ENCODE measurements at regions not wholly inside any gene's neighbourhood (a gene's known extent, or its start where the extent isn't known, plus 50 kb on each side); places are given as distances from the start of the nearest gene placed in this dataset.

GRCh38 chr10:30756151-30756550 is 126.6 kb upstream of the LYZL2 start:
- no peak for TF ChIP-seq GLIS3 (CRISPR knock-in tag; IDR thresholded peaks at IDR 0.05)
- TF ChIP-seq ARNTL (CRISPR knock-in tag; IDR thresholded peaks at IDR 0.05; ENCODE audit: borderline replicate concordance, low read depth) = no peak
- no peak for TF ChIP-seq ZC3H10 (CRISPR knock-in tag; IDR thresholded peaks at IDR 0.05)
- no peak for TF ChIP-seq TOX (CRISPR knock-in tag; IDR thresholded peaks at IDR 0.05; ENCODE audit: borderline replicate concordance)
- no peak for TF ChIP-seq CSRNP3 (CRISPR knock-in tag; IDR thresholded peaks at IDR 0.05)
- no peak for TF ChIP-seq CSDC2 (CRISPR knock-in tag; IDR thresholded peaks at IDR 0.05)
- no peak for TF ChIP-seq ZFP30 (CRISPR knock-in tag; IDR thresholded peaks at IDR 0.05)
- TF ChIP-seq ZNF70 (CRISPR knock-in tag; IDR thresholded peaks at IDR 0.05) = no peak
- no peak for TF ChIP-seq ESRRG (CRISPR knock-in tag; IDR thresholded peaks at IDR 0.05)
- TF ChIP-seq TCF4 (CRISPR knock-in tag; IDR thresholded peaks at IDR 0.05; ENCODE audit: borderline replicate concordance) = no peak
- ATAC-seq = no peak

GRCh38 chr10:30755441-30755953 is 125.9 kb upstream of the LYZL2 start:
- TF ChIP-seq ZFP30 (CRISPR knock-in tag; IDR thresholded peaks at IDR 0.05) (no peak), SNAI2 (CRISPR knock-in tag; IDR thresholded peaks at IDR 0.05) (no peak), PATZ1 (CRISPR knock-in tag; IDR thresholded peaks at IDR 0.05; ENCODE audit: borderline replicate concordance) (no peak), POU6F1 (CRISPR knock-in tag; IDR thresholded peaks at IDR 0.05; ENCODE audit: borderline replicate concordance, low read depth) (no peak), TOX (CRISPR knock-in tag; IDR thresholded peaks at IDR 0.05; ENCODE audit: borderline replicate concordance) (no peak), GLIS3 (CRISPR knock-in tag; IDR thresholded peaks at IDR 0.05) (no peak), RARB (CRISPR knock-in tag; IDR thresholded peaks at IDR 0.05) (no peak), ZNF565 (CRISPR knock-in tag; conservative IDR thresholded peaks at IDR 0.05; ENCODE audit: low read depth) (no peak), ARNTL (CRISPR knock-in tag; IDR thresholded peaks at IDR 0.05; ENCODE audit: borderline replicate concordance, low read depth) (no peak), ZC3H10 (CRISPR knock-in tag; IDR thresholded peaks at IDR 0.05) (no peak)
- no peak for ATAC-seq

DNA sequence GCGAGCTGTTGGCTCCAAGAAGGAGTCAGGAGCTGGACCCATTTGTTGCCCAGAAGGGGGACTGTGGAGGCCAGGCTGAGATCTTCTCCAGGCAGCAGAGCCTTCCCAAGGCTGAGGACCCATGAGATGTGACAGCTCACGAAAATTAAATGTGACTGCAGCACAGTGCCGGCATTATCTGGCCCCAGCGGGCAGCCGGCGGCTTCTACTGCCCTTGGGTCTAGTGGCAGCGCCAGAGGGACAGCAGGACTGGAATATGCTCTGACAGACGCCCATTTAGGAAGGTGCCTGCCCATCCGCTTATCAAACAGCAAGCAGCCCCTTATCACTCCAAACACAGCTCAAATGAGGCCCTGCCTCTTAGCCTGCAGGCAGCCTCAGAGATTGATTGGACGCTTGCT is 122.9 kb upstream of the LYZL2 start:
- no peak for TF ChIP-seq ZFP30 (CRISPR knock-in tag; IDR thresholded peaks at IDR 0.05)
- ATAC-seq = no peak; the same call in 2 of the 3 replicates

- TF ChIP-seq TOX (CRISPR knock-in tag; IDR thresholded peaks at IDR 0.05; ENCODE audit: borderline replicate concordance) = no peak
- TF ChIP-seq ZFP3 (CRISPR knock-in tag; IDR thresholded peaks at IDR 0.05) = no peak
- no peak for TF ChIP-seq BACH2 (CRISPR knock-in tag; IDR thresholded peaks at IDR 0.05; ENCODE audit: borderline replicate concordance)
- TF ChIP-seq CSRNP3 (CRISPR knock-in tag; IDR thresholded peaks at IDR 0.05) = no peak
- TF ChIP-seq ESRRG (CRISPR knock-in tag; IDR thresholded peaks at IDR 0.05) = no peak
- TF ChIP-seq POU6F1 (CRISPR knock-in tag; IDR thresholded peaks at IDR 0.05; ENCODE audit: borderline replicate concordance, low read depth) = no peak
- no peak for TF ChIP-seq SNAI2 (CRISPR knock-in tag; IDR thresholded peaks at IDR 0.05)
- no peak for TF ChIP-seq ZNF565 (CRISPR knock-in tag; conservative IDR thresholded peaks at IDR 0.05; ENCODE audit: low read depth)
- ATAC-seq = peak; percentile 88
Measured at GRCh38 chr10:30751678-30752331, 122.3 kb upstream of the LYZL2 start.

Data from SK-N-SH treated with all-trans-retinoic acid at 6 μM for 48 hours (cell line).